ENCODE measurements at regions not wholly inside any gene's neighbourhood (a gene's known extent, or its start where the extent isn't known, plus 50 kb on each side); places are given as distances from the start of the nearest gene placed in this dataset.

DNA sequence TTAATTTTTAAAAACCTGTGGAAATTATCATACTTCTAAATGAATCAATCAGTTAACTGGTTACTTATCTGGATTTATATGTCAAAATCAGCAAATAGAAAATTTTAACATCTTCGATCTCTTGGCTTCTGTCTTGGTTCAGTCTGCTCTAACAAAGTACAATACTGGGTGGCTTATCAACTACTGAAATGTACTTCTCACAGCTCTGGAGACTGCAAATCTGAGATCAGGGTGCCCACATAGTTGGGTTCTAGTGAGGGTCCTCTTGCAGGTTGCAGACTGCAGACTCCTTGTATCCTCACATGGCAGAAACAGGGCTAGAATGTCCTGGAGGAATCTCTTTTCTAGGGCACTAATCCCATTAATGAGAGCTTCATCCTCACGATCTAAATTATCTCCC, 1851.6 kb upstream of the TENM3 start:
- DNase-seq (ENCODE audit: low spot score): no peak

DNA sequence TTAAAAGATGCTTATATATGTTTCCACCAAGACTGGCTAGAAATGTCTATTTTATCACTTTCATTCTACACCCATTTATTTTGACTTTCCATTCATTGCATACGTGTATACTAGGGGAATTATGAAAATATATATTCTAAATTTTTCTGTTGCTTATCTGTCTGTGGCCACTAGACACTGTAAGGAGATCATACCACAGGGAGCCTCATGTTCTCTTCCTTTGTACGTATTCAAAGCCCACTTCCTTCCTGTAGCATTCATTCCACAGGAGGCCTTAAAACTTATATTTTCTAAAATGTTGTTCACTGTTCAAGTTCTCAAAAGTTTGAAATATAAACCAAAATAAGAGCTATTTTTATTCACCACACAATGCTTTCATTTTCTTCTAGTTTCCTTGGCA, 1848.9 kb upstream of the TENM3 start:
- DNase-seq (ENCODE audit: low spot score): no peak

DNA sequence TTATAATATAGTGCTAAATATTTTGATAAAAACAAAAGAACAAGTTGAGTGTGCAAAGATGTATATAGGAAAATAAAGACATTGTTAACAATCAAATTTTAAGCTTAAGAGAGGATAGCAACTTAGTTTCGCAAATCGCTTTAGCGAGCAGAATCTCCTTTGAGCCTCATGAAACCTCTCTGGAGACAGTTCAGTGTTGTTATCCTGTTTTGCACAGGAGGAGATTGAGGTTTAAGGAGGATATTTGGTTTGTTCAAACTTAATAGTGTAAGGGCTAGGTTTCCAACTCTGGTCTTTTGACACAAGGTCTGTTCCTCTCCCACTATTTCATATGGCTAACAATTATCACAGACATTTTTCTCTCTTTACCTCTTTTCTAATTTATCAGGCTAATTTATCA, 1848.5 kb upstream of the TENM3 start:
- DNase-seq (ENCODE audit: low spot score): no peak

DNA sequence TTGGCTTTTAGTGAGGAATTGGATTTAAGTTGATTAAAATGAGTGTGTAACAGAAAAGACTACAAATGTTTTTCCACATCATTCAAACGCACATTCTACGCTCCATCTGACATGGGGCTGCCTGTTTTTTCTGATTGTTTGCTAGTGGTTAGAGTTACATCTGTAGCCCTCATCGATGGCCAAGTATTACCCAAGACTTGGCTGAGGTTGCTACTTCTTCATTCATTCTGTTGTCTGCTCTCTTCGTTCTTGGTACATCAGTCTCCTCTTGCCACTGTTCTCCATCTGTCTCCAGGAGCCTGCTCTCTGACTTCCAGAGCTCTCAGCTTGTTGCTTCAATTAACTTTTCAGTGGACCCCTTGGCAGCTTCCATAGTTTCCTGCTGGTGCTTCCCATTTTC, 1844.6 kb upstream of the TENM3 start:
- no peak for DNase-seq (ENCODE audit: low spot score)

DNA sequence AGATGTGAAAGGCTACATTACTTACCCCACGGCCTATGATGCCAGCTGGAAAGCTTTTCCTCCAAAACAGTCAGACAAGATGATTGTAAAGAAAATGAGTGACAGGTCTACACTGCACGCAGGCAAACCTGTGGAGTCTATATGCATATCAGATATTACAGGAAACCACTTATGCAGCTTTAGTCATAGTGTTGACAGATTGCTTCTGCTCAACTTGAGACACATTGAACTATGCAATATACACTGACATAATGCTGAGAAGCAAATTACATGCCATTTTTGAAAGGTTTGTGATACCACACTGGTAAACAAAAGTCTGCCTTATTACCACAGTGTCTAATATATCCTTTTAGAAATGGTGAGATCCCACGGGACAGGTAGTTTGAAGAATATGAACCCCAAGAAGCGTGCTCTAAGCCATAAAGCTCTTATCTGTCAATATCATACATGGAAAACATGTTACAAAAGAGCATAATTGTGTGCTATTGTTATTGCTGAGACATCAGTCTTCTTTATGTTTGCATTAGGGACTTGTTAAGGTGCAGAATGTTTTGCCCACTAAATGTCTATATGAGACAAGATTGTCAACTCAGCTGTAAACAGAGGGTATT, 1835.8 kb upstream of the TENM3 start:
- no peak for DNase-seq (ENCODE audit: low spot score)

DNA sequence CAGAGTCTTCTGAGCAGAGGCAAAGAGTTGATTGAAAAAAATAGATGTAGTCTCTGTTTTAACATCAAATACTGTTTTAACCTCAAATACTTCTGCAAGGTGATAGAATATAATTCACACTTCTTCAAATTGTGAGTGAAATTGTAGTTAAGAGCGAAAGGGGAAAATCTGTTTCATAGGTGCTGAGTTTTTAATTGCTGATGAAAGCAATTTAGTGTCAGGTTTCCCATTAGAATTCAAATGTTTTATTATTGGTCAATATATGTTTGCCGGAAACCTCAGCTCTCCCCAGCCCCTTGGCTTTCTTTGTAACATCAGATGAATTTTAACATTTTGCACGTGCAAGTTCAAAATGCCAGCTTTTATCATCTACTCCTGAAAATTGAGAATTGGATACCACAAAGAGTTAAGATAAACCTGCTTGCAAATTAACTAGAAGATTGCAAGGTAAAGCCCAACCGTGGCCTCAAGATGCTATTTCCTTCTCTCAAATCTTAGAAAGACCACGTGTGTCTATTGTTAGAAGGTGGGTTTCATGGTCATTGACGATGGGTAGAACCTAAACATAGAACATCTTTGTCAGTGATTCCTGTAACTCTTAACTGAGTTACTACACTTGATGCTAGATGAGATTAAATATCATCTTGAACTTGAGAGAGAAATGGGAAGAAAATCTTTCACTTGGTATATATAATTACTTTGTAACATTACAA, 1824.2 kb upstream of the TENM3 start:
- DNase-seq (ENCODE audit: low spot score): no peak

DNA sequence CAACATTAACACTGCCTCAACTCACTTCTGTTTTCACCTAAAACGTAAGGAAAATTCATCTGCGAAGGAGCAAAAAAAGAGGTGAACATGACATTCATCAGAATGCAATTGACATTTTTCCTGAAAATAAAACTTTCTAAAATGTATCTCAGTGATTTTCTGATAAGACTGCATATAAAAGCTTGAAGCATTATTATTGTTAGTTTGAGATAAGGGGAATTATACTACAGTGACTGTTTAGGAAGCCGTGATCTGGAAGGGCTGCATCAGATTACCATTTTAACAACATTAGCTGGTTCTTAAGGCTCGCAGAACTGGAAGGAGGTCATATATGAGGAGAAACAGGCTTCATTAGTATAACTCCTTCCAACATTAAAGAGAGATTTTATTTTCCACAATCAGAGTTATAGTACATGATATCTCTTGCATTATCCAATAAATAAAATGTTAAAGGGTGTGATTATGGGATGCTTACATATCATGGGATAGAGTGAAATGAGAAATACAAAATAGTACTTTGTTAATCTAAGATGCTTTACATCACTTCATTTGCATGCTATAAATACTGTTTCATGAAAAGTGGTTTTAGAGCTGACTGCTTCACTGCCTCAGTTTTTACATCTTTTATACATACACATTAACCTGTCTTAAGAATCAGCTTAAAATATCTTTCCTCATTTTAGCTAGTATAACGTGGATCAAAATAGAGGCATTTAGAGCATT, 1820.1 kb upstream of the TENM3 start:
- no peak for DNase-seq (ENCODE audit: low spot score)

DNA sequence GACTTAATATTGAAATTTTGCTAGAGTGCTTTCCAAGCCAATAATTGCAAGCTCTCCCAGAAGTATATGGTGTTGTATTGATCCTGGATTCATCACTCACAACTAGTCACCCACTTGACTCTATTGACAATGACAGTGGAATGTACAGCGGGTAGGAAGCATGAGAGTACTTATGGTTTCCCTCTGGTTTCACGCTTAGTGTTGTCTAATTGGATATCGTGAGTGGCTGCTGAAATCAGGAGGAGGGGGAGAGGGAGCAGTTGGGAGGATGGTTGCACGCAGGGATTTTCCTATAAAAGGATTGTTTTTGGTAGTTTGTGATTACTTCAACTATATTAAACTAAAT, 1819.5 kb upstream of the TENM3 start:
- DNase-seq (ENCODE audit: low spot score): no peak

DNA sequence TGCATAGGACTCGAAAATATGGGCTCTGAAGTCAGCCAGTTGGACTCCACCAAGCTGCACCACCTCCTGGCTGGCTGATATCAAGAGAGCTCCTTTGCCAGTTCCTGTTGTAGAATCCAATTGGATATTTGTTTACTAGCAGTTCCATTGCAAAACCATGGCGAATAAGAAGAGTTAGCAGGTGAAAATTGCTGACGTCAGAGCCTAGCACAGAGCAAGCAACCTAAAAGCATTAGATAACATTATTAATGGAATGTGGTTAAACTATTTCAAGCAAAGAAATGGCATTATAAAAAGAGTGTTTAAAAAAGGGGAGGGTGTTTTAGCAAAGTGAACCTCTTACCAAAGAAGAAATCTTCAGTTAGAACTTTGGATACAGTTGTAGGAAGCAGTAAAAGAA, 1816.3 kb upstream of the TENM3 start:
- DNase-seq (ENCODE audit: low spot score): no peak

DNA sequence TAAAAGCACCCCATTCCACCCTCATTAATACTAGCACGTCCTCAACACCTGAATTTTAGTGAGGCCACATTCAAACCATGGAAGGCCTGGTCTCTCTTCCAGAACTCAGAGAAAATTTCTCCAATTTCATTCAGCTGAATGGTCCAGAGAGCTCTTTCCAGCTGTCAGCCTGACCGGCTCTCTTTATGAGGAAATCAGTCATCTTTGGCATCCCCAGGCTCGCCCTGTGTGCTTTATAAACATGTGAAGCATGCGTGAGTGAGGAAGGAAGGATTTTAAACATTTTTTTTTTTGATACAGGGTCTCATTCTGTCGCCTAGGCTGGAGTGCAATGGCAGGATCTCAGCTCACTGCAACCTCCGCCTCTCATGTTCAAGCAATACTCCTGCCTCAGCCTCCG, 1812.9 kb upstream of the TENM3 start:
- DNase-seq (ENCODE audit: low spot score): no peak

DNA sequence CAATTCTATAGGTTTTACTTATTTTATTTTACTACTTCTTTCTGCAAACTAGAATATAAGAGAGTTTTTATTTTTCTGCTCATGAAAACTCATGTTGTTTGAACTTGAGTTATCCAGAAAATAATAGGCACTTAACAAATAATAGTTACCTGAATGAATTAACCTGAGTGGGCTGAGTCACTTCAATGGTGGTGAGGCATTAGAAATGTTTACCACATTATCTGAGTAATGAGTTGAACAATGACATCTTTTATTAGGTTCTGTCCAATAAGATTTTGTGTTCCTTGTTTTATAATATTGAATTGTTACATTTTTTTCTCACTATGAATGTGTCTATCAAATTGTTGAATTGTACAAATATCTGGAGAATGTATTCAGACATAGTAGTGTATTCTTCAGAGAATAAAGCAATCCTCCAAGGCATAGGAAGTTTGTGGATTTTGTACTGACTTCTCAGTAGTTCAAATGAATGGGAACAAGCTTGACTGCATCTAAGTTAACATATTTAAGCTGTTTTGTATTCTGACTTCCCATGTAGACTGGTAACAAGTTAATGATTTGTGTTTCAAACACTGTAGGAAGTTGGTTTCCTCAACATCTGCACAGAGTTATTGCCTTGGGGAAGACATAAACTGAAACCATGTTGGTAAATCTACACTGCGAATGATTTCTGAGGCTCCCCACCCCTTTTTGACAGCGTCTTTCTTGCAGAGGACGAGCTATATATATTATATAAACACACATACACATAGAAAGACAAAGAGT, 1808.9 kb upstream of the TENM3 start:
- DNase-seq (ENCODE audit: low spot score): no peak

DNA sequence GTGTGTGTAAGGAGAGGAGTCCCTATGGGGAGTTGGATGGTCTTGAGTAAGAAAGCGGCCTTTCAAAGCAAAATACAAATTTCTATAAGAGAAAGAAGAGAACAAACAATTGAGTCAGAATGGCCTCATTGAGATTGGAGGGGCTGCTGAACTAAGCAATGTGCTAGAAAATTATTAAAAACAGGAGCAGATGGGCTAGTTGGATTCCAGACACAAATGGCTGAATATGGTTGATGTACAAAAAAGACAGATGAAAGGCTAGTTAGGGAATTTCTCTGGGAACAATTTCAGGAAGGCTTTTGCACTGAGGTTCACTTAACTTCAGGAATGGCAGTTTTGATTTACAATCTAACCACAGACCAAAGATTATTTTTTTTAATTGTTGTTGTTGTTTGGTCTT, 1806.8 kb upstream of the TENM3 start:
- no peak for DNase-seq (ENCODE audit: low spot score)

DNA sequence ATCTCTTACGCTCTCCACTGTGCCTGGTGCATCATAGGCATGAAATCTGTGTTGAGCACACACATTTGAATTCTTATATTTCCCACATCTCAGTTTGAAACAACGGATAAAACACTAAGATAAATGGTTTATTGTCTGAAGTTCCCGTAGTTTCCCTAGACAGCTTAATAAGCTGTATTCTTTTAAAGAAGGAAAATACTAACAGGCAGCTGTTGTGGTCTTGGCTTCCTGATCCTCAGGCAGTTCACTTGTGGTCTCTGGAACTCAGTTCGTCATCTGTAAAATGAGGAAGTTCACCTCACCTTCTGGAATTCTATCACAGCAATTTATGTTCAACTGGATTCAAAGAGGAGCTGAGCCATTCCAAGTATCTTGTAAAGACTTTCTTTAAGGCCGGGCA, 1805.6 kb upstream of the TENM3 start:
- no peak for DNase-seq (ENCODE audit: low spot score)

DNA sequence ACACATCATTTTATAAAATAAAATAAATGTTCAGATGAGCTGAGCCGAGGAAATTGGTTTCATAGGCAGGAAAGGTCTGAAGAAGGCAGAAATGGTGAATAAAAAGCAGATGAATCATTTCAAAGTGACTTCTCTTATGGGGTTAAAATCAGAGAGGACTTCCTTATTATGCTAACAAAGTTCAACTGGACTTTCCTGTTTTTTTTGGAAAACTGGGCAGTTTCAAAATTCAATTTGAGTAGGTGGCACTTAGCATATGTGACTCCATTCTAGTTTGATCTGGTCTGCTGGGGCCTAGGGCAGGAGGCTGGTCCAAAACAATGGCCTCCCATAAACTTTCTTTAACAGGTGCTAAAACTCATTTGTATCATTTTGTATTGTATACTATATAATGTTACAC, 1794.9 kb upstream of the TENM3 start:
- no peak for DNase-seq (ENCODE audit: low spot score)

DNA sequence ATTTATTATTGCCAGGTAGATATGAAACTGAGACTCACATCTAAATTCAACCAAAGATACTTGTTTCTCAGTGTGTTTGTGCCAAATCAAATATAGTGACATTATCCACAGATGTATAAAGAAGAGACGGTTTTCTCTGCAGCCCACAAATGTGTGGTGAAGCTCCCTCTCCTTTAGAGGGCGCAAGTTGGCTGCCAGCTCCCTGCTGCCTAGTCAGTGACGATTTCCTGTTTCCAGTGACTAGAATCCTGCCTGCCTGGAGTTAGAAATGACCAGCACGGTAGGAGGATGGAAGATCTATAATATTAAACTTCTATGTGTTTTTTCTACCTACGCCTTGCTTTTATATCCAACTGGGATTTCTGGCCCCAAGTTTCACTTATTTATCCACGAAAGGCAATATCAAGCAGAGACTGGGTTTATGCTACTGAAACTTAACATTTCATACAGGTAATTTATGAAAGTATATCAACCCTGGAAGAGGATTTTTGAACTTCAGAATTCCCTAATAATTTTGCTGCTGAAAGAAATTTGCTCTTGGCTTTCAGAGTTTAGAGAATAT, 1793.7 kb upstream of the TENM3 start:
- peak; percentile 84 for DNase-seq (ENCODE audit: low spot score)

DNA sequence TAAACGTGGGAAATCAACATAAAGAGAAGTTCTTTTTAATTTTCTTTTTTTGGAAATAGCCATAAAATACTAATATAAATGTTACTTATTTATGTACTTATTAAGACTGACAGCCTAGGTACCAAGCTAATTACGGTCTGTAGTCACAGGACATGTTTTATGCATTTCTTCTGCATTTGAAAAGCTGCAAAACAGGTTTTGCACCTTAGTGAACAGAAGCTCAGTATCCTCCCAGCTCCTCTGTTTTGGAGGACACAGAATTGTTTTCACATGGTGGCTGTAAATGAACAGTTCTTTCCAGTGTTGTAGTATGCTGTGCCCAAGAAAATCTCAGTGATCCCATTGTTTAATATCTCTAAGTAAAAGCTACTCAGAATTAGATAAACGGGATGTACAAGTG, 1788.0 kb upstream of the TENM3 start:
- no peak for DNase-seq (ENCODE audit: low spot score)

DNA sequence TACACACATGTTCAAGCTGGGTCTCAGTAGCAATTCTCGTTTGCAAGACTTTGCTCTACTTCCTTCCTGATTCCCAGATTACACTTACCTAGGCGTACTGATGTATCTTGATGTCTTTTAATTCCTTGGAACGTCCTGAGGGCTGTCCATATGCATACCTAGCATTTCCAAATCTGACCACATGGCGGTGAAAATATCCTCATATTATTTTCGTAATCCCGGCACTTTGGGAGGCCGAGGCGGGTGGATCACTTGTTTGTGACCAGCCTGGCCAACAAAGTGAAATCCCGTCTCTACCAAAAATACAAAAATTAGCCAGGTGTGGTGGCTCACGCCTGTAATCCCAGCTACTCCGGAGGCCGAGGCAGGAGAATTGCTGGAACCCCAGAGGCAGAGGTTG, 1786.3 kb upstream of the TENM3 start:
- no peak for DNase-seq (ENCODE audit: low spot score)

DNA sequence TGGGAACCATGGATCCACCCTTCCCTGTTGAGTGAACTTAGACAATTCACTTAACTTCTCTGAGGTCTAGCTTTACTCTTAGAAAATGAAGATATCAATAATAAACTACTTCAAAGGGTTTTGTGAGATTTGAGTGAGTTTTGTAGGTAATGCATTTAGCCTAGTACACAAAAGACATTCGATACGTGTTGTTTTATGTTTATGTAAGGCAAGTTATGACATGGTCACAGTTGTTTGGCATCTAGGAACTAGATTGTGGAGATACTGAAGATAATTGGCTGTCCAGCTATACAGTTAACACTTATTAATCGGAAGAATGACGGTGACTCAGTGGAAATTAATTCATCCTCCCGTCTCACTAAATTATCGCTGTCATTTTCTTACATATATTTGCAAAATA, 1781.1 kb upstream of the TENM3 start:
- DNase-seq (ENCODE audit: low spot score): no peak

DNA sequence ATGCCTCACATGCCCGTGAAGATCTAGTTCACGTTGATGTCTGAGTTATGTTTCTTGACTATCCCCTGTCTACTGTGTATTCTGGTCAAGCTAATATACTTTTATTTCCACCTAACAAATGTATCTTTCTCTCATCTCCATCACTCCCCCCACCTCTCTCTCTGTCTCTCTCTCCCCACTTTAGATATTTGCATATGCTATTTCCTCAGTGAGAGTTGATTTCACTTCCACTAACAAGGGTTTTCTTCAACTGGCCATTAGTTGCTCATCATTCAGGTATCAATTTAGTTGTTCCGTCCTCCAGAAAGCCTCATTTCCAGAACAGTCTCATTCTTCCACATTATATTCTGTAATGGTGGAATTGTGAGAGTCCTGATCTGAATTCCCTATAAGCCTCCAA, 1777.8 kb upstream of the TENM3 start:
- DNase-seq (ENCODE audit: low spot score): no peak

DNA sequence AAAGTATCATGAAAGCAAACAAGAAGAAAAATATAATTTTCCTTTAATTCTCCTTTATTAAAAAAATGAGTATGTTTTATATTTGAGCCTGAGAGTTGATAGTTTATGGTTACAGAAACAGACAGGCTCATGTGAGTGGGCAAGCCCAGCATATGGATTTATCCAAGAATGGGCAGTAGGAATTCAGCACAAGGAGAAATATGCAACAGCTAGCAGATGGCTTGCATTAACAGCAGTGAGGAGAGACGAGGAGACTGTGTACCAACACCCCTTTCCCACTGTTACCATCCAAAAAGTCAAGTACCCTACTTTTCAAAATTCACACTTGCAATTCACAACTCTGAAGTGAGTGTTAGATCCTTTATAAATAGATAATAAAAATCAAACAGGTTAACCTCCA, 1760.2 kb upstream of the TENM3 start:
- no peak for DNase-seq (ENCODE audit: low spot score)

DNA sequence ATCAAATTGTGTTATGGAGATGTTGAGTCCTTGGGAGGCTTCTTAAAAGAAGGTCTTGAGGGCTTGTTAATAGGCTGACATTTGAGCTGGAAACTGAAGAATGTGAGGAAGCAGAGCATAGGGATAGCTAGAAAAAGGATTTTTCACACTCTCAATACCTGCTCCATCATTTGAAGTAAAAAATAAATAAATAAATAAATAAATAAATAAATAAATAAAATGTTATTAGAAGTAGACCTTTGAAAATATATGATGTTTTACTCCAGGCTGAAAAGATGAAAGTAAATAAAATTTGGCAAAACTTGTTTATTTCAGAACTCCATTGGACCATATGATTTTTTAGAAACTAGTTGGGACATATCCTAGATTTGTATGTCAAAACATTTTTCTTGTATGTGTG, 1757.8 kb upstream of the TENM3 start:
- DNase-seq (ENCODE audit: low spot score): no peak

DNA sequence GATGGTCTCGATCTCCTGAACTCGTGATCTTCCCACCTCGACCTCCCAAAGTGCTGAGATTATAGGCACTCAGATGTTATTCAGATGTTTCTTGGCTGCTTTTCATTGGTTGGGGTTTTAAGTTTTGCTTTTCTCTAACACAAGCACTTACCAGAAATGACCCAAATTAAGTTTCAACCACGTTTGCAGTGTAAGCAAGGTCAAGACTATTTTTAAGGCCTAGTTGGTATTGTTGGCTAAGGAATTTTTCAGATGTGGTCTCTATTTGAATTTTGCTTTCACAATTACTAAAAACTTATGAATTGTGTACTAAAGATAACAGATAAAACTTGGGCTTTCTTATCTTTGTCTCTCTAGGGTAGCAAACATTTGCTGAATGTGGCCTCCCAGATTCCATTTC, 1756.9 kb upstream of the TENM3 start:
- DNase-seq (ENCODE audit: low spot score): no peak
